GM12864 (cell line): ENCODE measurements at regions not wholly inside any gene's neighbourhood (a gene's known extent, or its start where the extent isn't known, plus 50 kb on each side); places are given as distances from the start of the nearest gene placed in this dataset.

ENCODE experiments used
- DNase-seq: peaks from one replicate; pipeline ENCODE4 v3.0.0-alpha.2; 2011; ENCODE audit warnings: low read depth
- H3K4me3 ChIP-seq: 2 replicates; pipeline ENCODE4 v1.5.1; 2011; ENCODE audit warnings: mild to moderate bottlenecking, low read depth, low read length, control low read depth
- CTCF ChIP-seq: IDR thresholded peaks from 2 replicates; pipeline ENCODE4 v1.5.1; 2011; ENCODE audit warnings: low read depth, mild to moderate bottlenecking, moderate library complexity, low read length, control low read depth, inconsistent platforms; ENCODE audit errors: missing control alignments

- TF ChIP-seq CTCF: no peak
- no peak for DNase-seq
- no peak overlapping the region for H3K4me3 ChIP-seq
Observed at GRCh38 chr20:60502881-60503280, 544.7 kb downstream of the CDH26 start.

GRCh38 chr20:60505423-60505822 is 547.2 kb downstream of the CDH26 start:
- no peak for DNase-seq
- H3K4me3 ChIP-seq: no peak overlapping the region
- TF ChIP-seq CTCF: no peak

GRCh38 chr20:60506061-60506460 is 547.8 kb downstream of the CDH26 start:
- no peak overlapping the region for H3K4me3 ChIP-seq
- TF ChIP-seq CTCF: no peak
- no peak for DNase-seq

- no peak overlapping the region for H3K4me3 ChIP-seq
- no peak for DNase-seq
- no peak for TF ChIP-seq CTCF
Observed at GRCh38 chr20:60507087-60507694, 549.0 kb downstream of the CDH26 start.

GRCh38 chr20:60509407-60509806 is 551.2 kb downstream of the CDH26 start:
- no peak for TF ChIP-seq CTCF
- no peak for DNase-seq
- H3K4me3 ChIP-seq: no peak overlapping the region

GRCh38 chr20:60510356-60510755 is 552.1 kb downstream of the CDH26 start:
- TF ChIP-seq CTCF: no peak
- H3K4me3 ChIP-seq: no peak overlapping the region
- DNase-seq: no peak

- no peak for TF ChIP-seq CTCF
- no peak for DNase-seq
- H3K4me3 ChIP-seq: no peak overlapping the region
Observed at GRCh38 chr20:60512443-60512842, 554.2 kb downstream of the CDH26 start.
